ENCODE measurements at regions not wholly inside any gene's neighbourhood (a gene's known extent, or its start where the extent isn't known, plus 50 kb on each side); places are given as distances from the start of the nearest gene placed in this dataset.

DNA sequence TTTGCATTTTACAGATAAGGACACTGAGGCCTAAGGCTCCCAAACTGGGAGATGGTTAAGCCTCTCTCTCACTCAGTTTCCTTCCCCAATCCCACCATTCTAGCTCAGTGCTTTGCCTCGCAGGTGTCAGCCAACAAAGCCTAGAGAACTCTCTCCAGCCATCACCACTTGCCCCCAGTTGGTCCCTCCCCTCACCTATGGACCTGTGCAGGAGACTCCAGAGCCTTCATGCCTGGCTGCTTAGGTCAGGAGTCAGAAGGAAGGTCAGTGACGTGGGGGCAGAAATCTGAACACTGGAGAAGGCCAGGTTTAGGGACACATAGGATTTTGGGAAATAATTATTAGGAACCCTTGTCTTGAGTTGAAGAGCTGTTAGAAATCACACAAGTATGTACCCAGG lies 295.3 kb downstream of the PTPRU start:
- H3K9me3 Mint-ChIP-seq: peaks cover 22% of the 10 kb centered on the region

GRCh38 chr1:29529677-29530278 lies 293.5 kb downstream of the PTPRU start:
- Mint-ChIP-seq H3K27ac (no peak overlapping the region), H3K36me3 (peaks cover 1% of the 10 kb centered on the region), H3K4me1 (no peaks in the 10 kb centered on the region), H3K4me3 (no peak overlapping the region), H3K9me3 (peaks cover 22% of the 10 kb centered on the region), H3K27me3 (peaks cover 2% of the 10 kb centered on the region)

More for the DNA sequence above, 295.3 kb downstream of the PTPRU start:
- Mint-ChIP-seq H3K27ac (no peak overlapping the region), H3K4me1 (no peaks in the 10 kb centered on the region), H3K27me3 (peaks cover 2% of the 10 kb centered on the region), H3K36me3 (peaks cover 1% of the 10 kb centered on the region), H3K4me3 (no peak overlapping the region)

- H3K36me3 Mint-ChIP-seq: peaks cover 1% of the 10 kb centered on the region
- H3K27me3 Mint-ChIP-seq: peaks cover 4% of the 10 kb centered on the region
- no peak overlapping the region for H3K27ac Mint-ChIP-seq
These were observed 291.1 kb downstream of the PTPRU start for GRCh38 chr1:29527314-29528004.

DNA sequence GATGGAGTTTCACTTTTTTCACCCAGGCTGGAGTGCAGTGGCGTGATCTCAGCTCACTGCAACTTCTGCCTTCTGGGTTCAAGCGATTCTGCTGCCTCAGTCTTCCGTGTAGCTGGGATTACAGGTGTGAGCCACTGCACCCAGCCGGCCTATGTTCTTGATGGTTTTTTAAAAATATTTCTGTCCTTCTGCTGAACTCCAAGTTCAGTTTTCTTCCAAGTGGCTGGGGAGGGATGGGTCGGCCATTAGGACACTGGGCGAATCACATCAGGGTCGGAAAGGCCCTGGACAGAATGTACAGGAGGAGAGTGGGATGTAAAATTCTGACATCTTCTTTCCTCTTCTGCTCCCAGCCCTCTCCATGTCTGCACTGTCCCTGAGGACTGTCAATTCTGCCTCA lies 289.6 kb downstream of the PTPRU start:
- Mint-ChIP-seq H3K27me3 (peaks cover 5% of the 10 kb centered on the region), H3K4me3 (no peak overlapping the region), H3K9me3 (peaks cover 20% of the 10 kb centered on the region), H3K27ac (no peak overlapping the region), H3K36me3 (peaks cover 1% of the 10 kb centered on the region), H3K4me1 (no peaks in the 10 kb centered on the region)

More at GRCh38 chr1:29527314-29528004, 291.1 kb downstream of the PTPRU start:
- no peaks in the 10 kb centered on the region for H3K4me1 Mint-ChIP-seq
- no peak overlapping the region for H3K4me3 Mint-ChIP-seq
- peaks cover 22% of the 10 kb centered on the region for H3K9me3 Mint-ChIP-seq

GRCh38 chr1:29524285-29525065 lies 288.2 kb downstream of the PTPRU start:
- H3K27me3 Mint-ChIP-seq: peaks cover 5% of the 10 kb centered on the region
- H3K9me3 Mint-ChIP-seq: peaks cover 10% of the 10 kb centered on the region
- H3K4me1 Mint-ChIP-seq: no peaks in the 10 kb centered on the region
- H3K4me3 Mint-ChIP-seq: no peak overlapping the region
- no peak overlapping the region for H3K27ac Mint-ChIP-seq
- H3K36me3 Mint-ChIP-seq: peaks cover under 1% of the 10 kb centered on the region

- Mint-ChIP-seq H3K27ac (no peak overlapping the region), H3K36me3 (no peaks in the 10 kb centered on the region), H3K4me1 (no peaks in the 10 kb centered on the region), H3K9me3 (peaks cover under 1% of the 10 kb centered on the region), H3K4me3 (no peak overlapping the region), H3K27me3 (peaks cover 5% of the 10 kb centered on the region)
These were observed 287.3 kb downstream of the PTPRU start for GRCh38 chr1:29523576-29523975.

- Mint-ChIP-seq H3K27me3 (peaks cover 5% of the 10 kb centered on the region), H3K4me3 (no peak overlapping the region), H3K27ac (no peak overlapping the region), H3K4me1 (no peaks in the 10 kb centered on the region), H3K36me3 (no peaks in the 10 kb centered on the region), H3K9me3 (no peaks in the 10 kb centered on the region)
These were observed 286.8 kb downstream of the PTPRU start for GRCh38 chr1:29523136-29523535.

- Mint-ChIP-seq H3K9me3 (no peaks in the 10 kb centered on the region), H3K4me1 (no peaks in the 10 kb centered on the region), H3K4me3 (no peak overlapping the region), H3K27me3 (peaks cover 5% of the 10 kb centered on the region), H3K27ac (no peak overlapping the region), H3K36me3 (no peaks in the 10 kb centered on the region)
These were observed 285.7 kb downstream of the PTPRU start for GRCh38 chr1:29521811-29522580.

DNA sequence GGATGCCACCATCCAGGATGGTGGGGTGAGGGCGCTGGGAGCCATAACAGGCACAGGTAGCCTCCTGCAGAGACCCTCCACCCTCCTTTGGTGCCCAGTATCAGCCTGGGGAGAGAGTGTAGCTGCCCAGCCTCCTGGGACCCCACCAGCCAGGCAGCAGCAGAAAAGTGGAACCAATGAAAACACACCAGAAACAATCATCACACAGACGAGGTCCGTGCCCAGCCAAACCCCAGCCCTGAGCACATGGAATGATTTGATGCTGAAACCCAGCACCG lies 285.1 kb downstream of the PTPRU start:
- no peak overlapping the region for H3K4me3 Mint-ChIP-seq
- H3K9me3 Mint-ChIP-seq: no peaks in the 10 kb centered on the region
- no peaks in the 10 kb centered on the region for H3K4me1 Mint-ChIP-seq
- H3K27me3 Mint-ChIP-seq: peaks cover 3% of the 10 kb centered on the region
- no peaks in the 10 kb centered on the region for H3K36me3 Mint-ChIP-seq
- H3K27ac Mint-ChIP-seq: no peak overlapping the region

GRCh38 chr1:29520571-29521437 lies 284.5 kb downstream of the PTPRU start:
- Mint-ChIP-seq H3K36me3 (no peaks in the 10 kb centered on the region), H3K9me3 (no peaks in the 10 kb centered on the region), H3K4me3 (no peak overlapping the region), H3K27ac (no peak overlapping the region), H3K27me3 (peaks cover 3% of the 10 kb centered on the region), H3K4me1 (no peaks in the 10 kb centered on the region)

DNA sequence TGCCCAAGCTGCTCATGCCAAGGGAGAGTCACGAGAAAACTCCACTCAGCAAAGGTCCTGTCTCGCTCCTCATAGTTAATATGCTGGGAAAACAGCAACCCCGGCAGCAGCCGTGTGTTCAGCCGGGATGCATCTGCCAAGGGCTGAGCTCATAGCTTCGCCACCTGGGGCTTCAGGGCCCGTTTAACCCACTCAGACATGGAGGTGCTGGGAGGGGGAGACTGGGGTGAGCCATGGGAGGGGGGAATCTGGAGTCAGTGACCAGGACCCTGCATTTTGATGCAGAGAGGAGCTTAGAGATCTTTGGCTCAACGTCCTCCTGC lies 283.4 kb downstream of the PTPRU start:
- Mint-ChIP-seq H3K9me3 (no peaks in the 10 kb centered on the region), H3K36me3 (no peaks in the 10 kb centered on the region), H3K27me3 (peaks cover 3% of the 10 kb centered on the region), H3K4me3 (no peak overlapping the region), H3K4me1 (no peaks in the 10 kb centered on the region), H3K27ac (no peak overlapping the region)

GRCh38 chr1:29519108-29519787 lies 282.9 kb downstream of the PTPRU start:
- Mint-ChIP-seq H3K4me3 (no peak overlapping the region), H3K27ac (no peak overlapping the region), H3K4me1 (no peaks in the 10 kb centered on the region), H3K9me3 (no peaks in the 10 kb centered on the region), H3K36me3 (no peaks in the 10 kb centered on the region), H3K27me3 (peaks cover 3% of the 10 kb centered on the region)

- Mint-ChIP-seq H3K4me3 (no peak overlapping the region), H3K9me3 (no peaks in the 10 kb centered on the region), H3K4me1 (no peaks in the 10 kb centered on the region), H3K27ac (no peak overlapping the region), H3K27me3 (peaks cover 3% of the 10 kb centered on the region), H3K36me3 (no peaks in the 10 kb centered on the region)
These were observed 282.0 kb downstream of the PTPRU start for GRCh38 chr1:29518183-29518835.
